HG03558 (cell line): ENCODE measurements at regions not wholly inside any gene's neighbourhood (a gene's known extent, or its start where the extent isn't known, plus 50 kb on each side); places are given as distances from the start of the nearest gene placed in this dataset.
"Not testable (repeated sequence)": the region's sequence is repeated elsewhere in the genome, so short reads cannot be mapped to it uniquely, and the experiment has no call there.

Experiments used
- ATAC-seq: cut with Tn5 transposase; IDR thresholded peaks from one replicate; pipeline ENCODE4 v1.9.1; 2021; ENCODE audit warnings: moderate number of reproducible peaks; ENCODE audit not compliant: unreplicated experiment; ENCODE audit errors: extremely low read depth

DNA sequence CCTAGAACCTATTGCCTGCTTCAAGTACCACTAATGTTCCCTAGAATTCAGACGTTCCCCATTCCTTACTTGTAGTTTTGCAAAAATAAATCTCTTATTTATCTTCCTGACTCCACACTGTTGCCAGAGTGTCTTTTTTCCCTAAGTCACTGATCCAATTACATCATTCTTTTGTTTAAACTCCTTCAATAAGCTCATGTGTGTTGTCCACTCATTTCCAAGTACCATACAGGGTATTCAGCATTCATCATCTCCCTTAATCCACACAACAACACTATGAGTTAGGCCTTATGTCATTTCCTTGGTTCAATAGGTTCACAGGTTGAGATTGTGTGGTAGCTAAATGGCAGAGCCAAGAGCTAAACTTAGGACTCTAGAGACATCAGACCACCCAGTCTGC lies 119.9 kb upstream of the RHOBTB1 start:
- ATAC-seq = no peak

DNA sequence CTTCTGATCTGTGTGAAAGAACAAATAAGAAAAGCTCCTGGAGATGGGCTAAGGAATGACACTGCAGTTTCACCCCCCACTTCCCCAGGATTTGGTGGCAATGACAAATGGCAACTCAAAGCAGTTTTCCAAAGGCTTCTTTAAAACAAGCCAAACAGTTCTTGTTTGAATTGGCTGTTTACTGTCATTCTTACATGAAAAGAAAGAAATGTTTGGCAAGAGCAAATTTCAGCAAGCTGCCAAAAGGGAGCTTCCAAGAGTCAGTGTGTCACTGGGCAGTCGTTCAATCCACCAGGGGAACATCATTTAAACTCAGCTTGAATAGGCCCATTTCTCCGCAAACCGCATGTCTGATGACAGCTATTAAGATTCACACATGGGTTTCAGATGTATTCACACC lies 119.0 kb upstream of the RHOBTB1 start:
- no peak for ATAC-seq

- no peak for ATAC-seq
Measured at GRCh38 chr10:61061923-61062504, 118.0 kb upstream of the RHOBTB1 start.

GRCh38 chr10:61059636-61060035 lies 115.7 kb upstream of the RHOBTB1 start:
- ATAC-seq = no peak

GRCh38 chr10:61052469-61053205 lies 108.7 kb upstream of the RHOBTB1 start:
- ATAC-seq = no peak

- no peak for ATAC-seq
Measured at GRCh38 chr10:61051344-61051743, 107.4 kb upstream of the RHOBTB1 start.

GRCh38 chr10:61050120-61050745 lies 106.2 kb upstream of the RHOBTB1 start:
- no peak for ATAC-seq

- no peak for ATAC-seq
Measured at GRCh38 chr10:61049386-61049785, 105.4 kb upstream of the RHOBTB1 start.

GRCh38 chr10:61047788-61048560 lies 104.0 kb upstream of the RHOBTB1 start:
- no peak for ATAC-seq

GRCh38 chr10:61047081-61047480 lies 103.1 kb upstream of the RHOBTB1 start:
- ATAC-seq = no peak

DNA sequence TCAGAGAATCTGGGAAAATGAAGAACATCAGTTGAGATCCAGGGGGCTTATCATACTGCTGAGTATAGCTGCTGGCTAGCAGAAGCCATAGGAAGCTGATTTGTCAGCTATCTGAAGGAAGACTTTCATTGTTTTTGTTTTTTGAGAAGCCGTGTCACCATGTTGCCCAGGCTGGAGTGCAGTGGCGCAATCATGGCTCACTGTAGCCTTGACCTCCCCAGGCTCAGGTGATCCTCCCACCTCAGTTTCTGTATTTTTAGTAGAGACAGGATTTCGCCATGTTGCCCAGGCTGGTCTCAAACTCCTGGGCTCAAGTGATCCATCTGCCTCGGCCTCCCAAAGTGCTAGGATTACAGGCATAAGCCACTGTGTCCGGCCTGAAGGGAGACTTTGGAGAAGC lies 101.5 kb upstream of the RHOBTB1 start:
- not testable (repeated sequence) for ATAC-seq

GRCh38 chr10:61042533-61042932 lies 98.5 kb upstream of the RHOBTB1 start:
- no peak for ATAC-seq

- no peak for ATAC-seq
Measured at GRCh38 chr10:61040399-61041016, 96.5 kb upstream of the RHOBTB1 start.

- no peak for ATAC-seq
Measured at GRCh38 chr10:61039868-61040267, 95.9 kb upstream of the RHOBTB1 start.

DNA sequence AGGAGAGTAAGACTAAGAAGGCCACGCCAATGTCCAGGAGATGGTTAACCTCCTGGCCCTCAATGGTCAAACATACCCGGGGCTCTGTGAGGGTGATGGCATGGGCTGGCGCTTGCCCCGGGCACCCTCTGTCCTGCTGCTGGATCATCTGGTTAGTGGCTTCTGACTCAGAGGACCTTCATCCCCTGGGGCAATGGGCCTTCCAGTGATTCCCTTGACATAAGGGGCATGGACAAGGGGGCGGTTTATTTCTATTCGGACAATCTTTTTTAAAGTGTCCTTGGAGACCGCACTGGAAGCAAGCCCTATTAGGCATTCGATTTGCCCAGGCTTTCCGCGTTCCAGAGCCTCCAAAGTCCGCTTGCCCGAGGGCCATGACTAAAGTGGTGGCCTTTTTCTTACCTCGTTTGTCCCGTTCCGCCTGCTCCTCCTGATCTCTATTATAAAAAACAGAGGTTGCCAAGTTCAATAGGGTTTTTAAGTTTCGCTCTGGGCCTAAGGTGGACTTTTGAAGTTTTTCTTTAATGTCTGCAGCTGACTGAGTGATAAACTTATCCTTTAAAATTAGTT lies 93.4 kb upstream of the RHOBTB1 start:
- not testable (repeated sequence) for ATAC-seq

DNA sequence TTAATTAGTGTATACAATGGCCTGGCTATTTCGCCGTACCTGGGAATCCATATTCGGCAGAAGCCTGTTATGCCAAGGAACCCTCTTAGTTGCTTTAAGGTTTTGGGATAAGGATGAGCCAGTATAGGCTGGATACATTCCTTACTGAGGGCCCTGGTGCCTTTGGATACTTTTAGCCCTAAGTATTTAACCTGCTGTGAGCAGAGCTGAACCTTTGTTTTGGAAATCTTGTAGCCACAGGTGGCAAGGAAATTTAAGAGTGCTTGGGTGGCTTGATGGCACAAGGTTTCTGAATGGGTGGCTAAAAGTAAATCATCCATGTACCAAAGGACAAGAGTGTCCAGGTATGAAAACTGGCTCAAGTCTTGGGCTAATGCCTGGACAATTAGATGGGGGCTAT lies 92.2 kb upstream of the RHOBTB1 start:
- not testable (repeated sequence) for ATAC-seq

DNA sequence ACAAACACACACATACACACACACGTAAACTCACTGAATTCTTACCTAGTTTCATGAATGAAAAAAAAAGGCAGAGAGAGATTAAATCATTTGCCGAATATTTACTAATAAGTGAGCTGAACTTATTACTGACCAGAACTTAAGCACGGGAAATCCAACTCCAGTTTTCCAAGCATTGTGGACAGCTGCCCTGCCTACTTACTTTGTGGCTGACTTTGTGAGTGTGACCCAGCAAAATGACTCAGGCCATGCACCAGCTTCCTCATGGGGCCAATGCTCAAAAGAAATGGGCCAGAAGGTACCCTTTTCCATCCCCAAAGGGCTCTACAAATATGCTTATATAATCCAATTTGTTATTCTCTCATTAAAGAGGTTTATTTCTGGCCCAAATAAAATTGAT lies 87.4 kb upstream of the RHOBTB1 start:
- no peak for ATAC-seq

GRCh38 chr10:61029411-61029810 lies 85.4 kb upstream of the RHOBTB1 start:
- no peak for ATAC-seq

DNA sequence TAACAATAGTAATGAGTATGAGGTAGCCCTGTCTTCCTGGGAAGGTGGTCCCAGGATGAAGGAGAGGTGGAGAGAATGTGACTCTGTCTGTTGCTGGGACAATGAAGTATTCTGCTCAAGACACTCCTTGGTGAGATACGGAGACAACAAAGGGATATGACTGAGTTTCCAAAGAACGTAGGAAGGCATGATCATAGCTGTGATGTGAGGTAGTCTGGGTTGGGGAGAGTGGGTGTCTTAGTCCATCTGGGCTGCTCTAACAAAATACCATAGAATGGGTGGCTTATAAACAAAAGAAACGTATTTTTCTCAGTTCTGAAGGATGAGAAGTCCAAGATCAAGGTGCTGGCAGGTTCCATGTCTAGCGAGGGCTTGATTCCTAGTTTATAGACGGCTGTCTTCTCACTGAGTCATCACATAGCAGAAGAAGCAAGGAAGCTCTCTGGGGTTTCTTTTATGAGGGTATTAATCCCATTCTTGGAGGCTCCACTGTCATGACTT lies 84.9 kb upstream of the RHOBTB1 start:
- no peak for ATAC-seq

- ATAC-seq = no peak
Measured at GRCh38 chr10:61024856-61025201, 80.8 kb upstream of the RHOBTB1 start.
